ENCODE measurements at regions not wholly inside any gene's neighbourhood (a gene's known extent, or its start where the extent isn't known, plus 50 kb on each side); places are given as distances from the start of the nearest gene placed in this dataset.

DNA sequence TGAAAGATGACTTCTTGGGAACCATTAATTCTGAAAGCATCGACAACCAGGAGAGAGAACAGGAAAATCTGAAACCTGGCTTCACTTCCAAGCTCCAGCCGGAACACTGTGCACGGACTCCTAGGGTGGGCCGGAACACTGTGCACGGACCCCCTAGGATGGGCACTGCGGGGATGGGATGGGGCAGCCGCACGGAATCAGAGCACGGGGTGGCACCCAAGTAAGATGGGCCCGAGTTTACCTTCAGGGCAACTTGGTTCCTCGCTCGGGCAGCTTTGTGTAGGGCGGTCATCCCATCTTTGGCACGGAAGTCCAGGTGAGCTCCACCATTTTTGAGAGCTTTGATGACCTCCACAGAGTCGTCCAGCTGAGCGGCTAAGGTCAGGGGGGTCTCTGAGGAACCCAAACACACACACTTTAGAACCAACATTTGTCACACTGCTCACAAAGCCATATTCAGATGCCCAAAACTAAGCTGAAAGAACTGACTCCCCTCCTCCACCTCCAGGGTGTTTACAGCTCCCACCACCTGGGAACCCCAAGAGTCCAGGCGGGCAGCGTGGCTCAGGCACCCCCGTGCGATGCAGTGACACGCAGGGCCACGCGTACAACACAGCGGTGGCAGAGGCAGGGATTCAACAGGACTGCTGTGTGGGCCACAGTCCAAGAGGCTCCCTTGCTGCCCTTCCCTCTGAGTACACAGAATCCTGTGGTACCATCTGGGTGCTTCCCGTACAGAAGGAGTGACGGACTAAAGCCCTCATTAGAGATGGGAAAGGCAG lies 157.9 kb downstream of the SHANK2 start:
- TF ChIP-seq, protein P1, sequence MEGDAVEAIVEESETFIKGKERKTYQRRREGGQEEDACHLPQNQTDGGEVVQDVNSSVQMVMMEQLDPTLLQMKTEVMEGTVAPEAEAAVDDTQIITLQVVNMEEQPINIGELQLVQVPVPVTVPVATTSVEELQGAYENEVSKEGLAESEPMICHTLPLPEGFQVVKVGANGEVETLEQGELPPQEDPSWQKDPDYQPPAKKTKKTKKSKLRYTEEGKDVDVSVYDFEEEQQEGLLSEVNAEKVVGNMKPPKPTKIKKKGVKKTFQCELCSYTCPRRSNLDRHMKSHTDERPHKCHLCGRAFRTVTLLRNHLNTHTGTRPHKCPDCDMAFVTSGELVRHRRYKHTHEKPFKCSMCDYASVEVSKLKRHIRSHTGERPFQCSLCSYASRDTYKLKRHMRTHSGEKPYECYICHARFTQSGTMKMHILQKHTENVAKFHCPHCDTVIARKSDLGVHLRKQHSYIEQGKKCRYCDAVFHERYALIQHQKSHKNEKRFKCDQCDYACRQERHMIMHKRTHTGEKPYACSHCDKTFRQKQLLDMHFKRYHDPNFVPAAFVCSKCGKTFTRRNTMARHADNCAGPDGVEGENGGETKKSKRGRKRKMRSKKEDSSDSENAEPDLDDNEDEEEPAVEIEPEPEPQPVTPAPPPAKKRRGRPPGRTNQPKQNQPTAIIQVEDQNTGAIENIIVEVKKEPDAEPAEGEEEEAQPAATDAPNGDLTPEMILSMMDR (IDR thresholded peaks at IDR 0.05) = no peak
- TF ChIP-seq POLR2A (IDR thresholded peaks at IDR 0.05) = no peak

All from adrenal gland (tissue), 5 donors.